ENCODE measurements at regions not wholly inside any gene's neighbourhood (a gene's known extent, or its start where the extent isn't known, plus 50 kb on each side); places are given as distances from the start of the nearest gene placed in this dataset.

GRCh38 chr2:40886100-40886499 lies 434.2 kb upstream of the SLC8A1 start:
- no peak for TF ChIP-seq ZFX (IDR thresholded peaks at IDR 0.05)
- no peak for TF ChIP-seq CTCF (conservative IDR thresholded peaks at IDR 0.05)

GRCh38 chr2:40886655-40887054 lies 434.8 kb upstream of the SLC8A1 start:
- no peak overlapping the region for H3K27ac ChIP-seq
- no peak for TF ChIP-seq ZFX (IDR thresholded peaks at IDR 0.05)
- TF ChIP-seq CTCF (conservative IDR thresholded peaks at IDR 0.05): no peak

More at GRCh38 chr2:40886100-40886499, 434.2 kb upstream of the SLC8A1 start:
- no peak overlapping the region for H3K27ac ChIP-seq

- TF ChIP-seq ZFX (IDR thresholded peaks at IDR 0.05) (no peak), CTCF (conservative IDR thresholded peaks at IDR 0.05) (no peak)
- H3K27ac ChIP-seq: no peak overlapping the region
Measured at GRCh38 chr2:40896358-40896757, 444.5 kb upstream of the SLC8A1 start.

- TF ChIP-seq ZFX (IDR thresholded peaks at IDR 0.05): no peak
- no peak for TF ChIP-seq CTCF (conservative IDR thresholded peaks at IDR 0.05)
- no peak overlapping the region for H3K27ac ChIP-seq
Measured at GRCh38 chr2:40914666-40915065, 462.8 kb upstream of the SLC8A1 start.

GRCh38 chr2:40915651-40916050 lies 463.8 kb upstream of the SLC8A1 start:
- no peak for TF ChIP-seq ZFX (IDR thresholded peaks at IDR 0.05)
- TF ChIP-seq CTCF (conservative IDR thresholded peaks at IDR 0.05): no peak
- H3K27ac ChIP-seq: no peak overlapping the region

- no peak overlapping the region for H3K27ac ChIP-seq
- no peak for TF ChIP-seq ZFX (IDR thresholded peaks at IDR 0.05)
Measured at GRCh38 chr2:40935349-40935748, 483.5 kb upstream of the SLC8A1 start.

- no peak for TF ChIP-seq CTCF (conservative IDR thresholded peaks at IDR 0.05)
- no peak for TF ChIP-seq ZFX (IDR thresholded peaks at IDR 0.05)
- H3K27ac ChIP-seq: no peak overlapping the region
Measured at GRCh38 chr2:40937284-40937683, 485.4 kb upstream of the SLC8A1 start.

GRCh38 chr2:40953341-40953740 lies 501.5 kb upstream of the SLC8A1 start:
- TF ChIP-seq CTCF (conservative IDR thresholded peaks at IDR 0.05): no peak
- TF ChIP-seq ZFX (IDR thresholded peaks at IDR 0.05): no peak

More at GRCh38 chr2:40953341-40953740, 501.5 kb upstream of the SLC8A1 start:
- H3K27ac ChIP-seq: no peak overlapping the region
